ENCODE measurements at regions not wholly inside any gene's neighbourhood (a gene's known extent, or its start where the extent isn't known, plus 50 kb on each side); places are given as distances from the start of the nearest gene placed in this dataset.

GRCh38 chr5:61869333-61869732, 436.7 kb upstream of the KIF2A start:
- TF ChIP-seq ARNTL (CRISPR knock-in tag; IDR thresholded peaks at IDR 0.05; ENCODE audit: borderline replicate concordance, low read depth) (no peak), ZFP30 (CRISPR knock-in tag; IDR thresholded peaks at IDR 0.05) (no peak), TOX (CRISPR knock-in tag; IDR thresholded peaks at IDR 0.05; ENCODE audit: borderline replicate concordance) (no peak), TSHZ2 (CRISPR knock-in tag; IDR thresholded peaks at IDR 0.05) (no peak), CREB5 (CRISPR knock-in tag; IDR thresholded peaks at IDR 0.05; ENCODE audit: low read depth) (no peak), ZC3H10 (CRISPR knock-in tag; IDR thresholded peaks at IDR 0.05) (no peak), ZNF565 (CRISPR knock-in tag; conservative IDR thresholded peaks at IDR 0.05; ENCODE audit: low read depth) (no peak)
